B cell (primary cell): ENCODE measurements at regions not wholly inside any gene's neighbourhood (a gene's known extent, or its start where the extent isn't known, plus 50 kb on each side); places are given as distances from the start of the nearest gene placed in this dataset.

Experiments
- ATAC-seq: fragments of 200-7000 bp; cut with Tn5 transposase; one replicate; pipeline ENCODE4 v1.10.0; 2021; ENCODE audit warnings: low read depth, mild to moderate bottlenecking, moderate number of reproducible peaks, moderate library complexity
- CTCF ChIA-PET: fragments of 350-600 bp; sonication (Branson Sonifier 250); formaldehyde crosslinking; loops from one replicate; lab custom pipeline; 2021; ENCODE audit warnings: antibody characterized with exemption, inconsistent platforms; lab: Charles Lee
- POLR2A ChIA-PET: fragments of 350-600 bp; sonication (Branson Sonifier 250); formaldehyde crosslinking; loops from one replicate; lab custom pipeline; 2021; ENCODE audit warnings: antibody characterized with exemption; lab: Charles Lee
- DNase-seq: peaks from one replicate; pipeline ENCODE4 v3.0.0; 2013
- H2AFZ ChIP-seq: 2 replicates; pipeline ENCODE4 v1.6.1; 2012; ENCODE audit warnings: mild to moderate bottlenecking, low read depth, low read length; ENCODE audit not compliant: insufficient read depth, poor library complexity, severe bottlenecking
- H3K27ac ChIP-seq, 2 donors: 1 replicate in 1 of 2; 2 replicates in 1 of 2; pipeline ENCODE4 v1.5.1; 2012 to 2013; ENCODE audit warnings: low read length in 2 of 2, mild to moderate bottlenecking in 2 of 2, moderate library complexity in 1 of 2
- H3K27me3 ChIP-seq, 4 experiments: fragments of 200-600 bp in 1 of 4; sonication (generic) in 1 of 4; replicated peaks in 1 of 4; 1 replicate in 2 of 4; 2 replicates in 2 of 4; pipeline versions ENCODE4 v1.6.1 to v1.7.0; 2013 to 2016; ENCODE audit warnings: low read length in 3 of 4, mild to moderate bottlenecking in 2 of 4, mixed read lengths in 1 of 4, moderate library complexity in 1 of 4; ENCODE audit not compliant: insufficient read depth in 4 of 4, control insufficient read depth in 3 of 4; ENCODE audit errors: control extremely low read depth in 1 of 4
- H3K36me3 ChIP-seq, 2 experiments: replicated peaks in 1 of 2; 1 replicate in 1 of 2; 2 replicates in 1 of 2; pipeline versions ENCODE4 v1.6.1 to v1.7.1; 2013; ENCODE audit warnings: low read length in 1 of 2; ENCODE audit not compliant: insufficient read depth in 2 of 2, control insufficient read depth in 1 of 2; ENCODE audit errors: control extremely low read depth in 1 of 2, extremely low read depth in 1 of 2
- H3K4me1 ChIP-seq, 2 donors: fragments of 200-600 bp in 1 of 2; sonication (generic) in 1 of 2; 1 replicate in 1 of 2; 2 replicates in 1 of 2; pipeline versions ENCODE4 v1.5.1 to v1.6.1; 2013 to 2017; ENCODE audit warnings: low read length in 2 of 2; ENCODE audit not compliant: control insufficient read depth in 2 of 2, insufficient read depth in 2 of 2
- H3K4me2 ChIP-seq: replicated peaks from 2 replicates; pipeline ENCODE3; 2012; ENCODE audit warnings: mild to moderate bottlenecking, low read depth, low read length; ENCODE audit not compliant: poor library complexity, severe bottlenecking
- H3K4me3 ChIP-seq, 5 experiments: fragments of 200-600 bp in 1 of 5; sonication (generic) in 1 of 5; 1 replicate in 3 of 5; 2 replicates in 2 of 5; pipeline versions ENCODE4 v1.5.1 to v1.7.0; 2011 to 2016; ENCODE audit warnings: low read length in 4 of 5, mild to moderate bottlenecking in 4 of 5, low read depth in 2 of 5, control low read depth in 1 of 5, moderate library complexity in 1 of 5; ENCODE audit not compliant: insufficient read depth in 1 of 5; ENCODE audit errors: control extremely low read depth in 1 of 5, extremely low read depth in 1 of 5
- H3K79me2 ChIP-seq: fragments of 200-600 bp; sonication (generic); one replicate; pipeline ENCODE4 v1.6.0; 2016; ENCODE audit warnings: low read length; ENCODE audit not compliant: control insufficient read depth, insufficient read depth
- H3K9ac ChIP-seq: fragments of 200-600 bp; sonication (generic); 2 replicates; pipeline ENCODE4 v1.6.1; 2017; ENCODE audit warnings: mild to moderate bottlenecking, low read length, moderate library complexity
- H3K9me3 ChIP-seq, 3 donors: one replicate each; pipeline versions ENCODE4 v1.6.1 to v1.7.1; 2013; ENCODE audit warnings: low read length in 2 of 3; ENCODE audit not compliant: control insufficient read depth in 2 of 3, insufficient read depth in 1 of 3; ENCODE audit errors: control extremely low read depth in 1 of 3
- H4K20me1 ChIP-seq: 2 replicates; pipeline ENCODE4 v1.6.0; 2012; ENCODE audit warnings: mild to moderate bottlenecking, low read length; ENCODE audit not compliant: insufficient read depth, control insufficient read depth, poor library complexity, severe bottlenecking
- H3K27ac Mint-ChIP-seq: one replicate; pipeline ENCODE4 v1.8.0; 2021; ENCODE audit warnings: mixed read lengths
- H3K27me3 Mint-ChIP-seq: one replicate; pipeline ENCODE4 v1.8.0; 2021; ENCODE audit warnings: mixed read lengths
- H3K4me1 Mint-ChIP-seq: one replicate; pipeline ENCODE4 v1.8.0; 2021; ENCODE audit warnings: mixed read lengths
- H3K4me3 Mint-ChIP-seq: one replicate; pipeline ENCODE4 v1.8.0; 2021; ENCODE audit warnings: mixed read lengths
- H3K9me3 Mint-ChIP-seq: one replicate; pipeline ENCODE4 v1.8.0; 2022; ENCODE audit warnings: mixed read lengths; ENCODE audit not compliant: insufficient read depth
- EZH2 ChIP-seq: IDR thresholded peaks from 2 replicates; pipeline ENCODE4 v1.6.1; 2012; ENCODE audit warnings: borderline replicate concordance, low read depth, mild to moderate bottlenecking, moderate library complexity, low read length; ENCODE audit not compliant: insufficient read depth, poor library complexity, severe bottlenecking
- WGBS: methylation state at CpG from one replicate; pipeline ENCODE4 v1.1.5; 2013; ENCODE audit warnings: missing lambda C conversion rate; ENCODE audit not compliant: insufficient coverage; 5-methylcytosine and 5-hydroxymethylcytosine counted together
- intact Hi-C: fragments of 100-400 bp; cut with micrococcal nuclease; formaldehyde crosslinking; loops from one replicate; pipeline ENCODE4 v1.10.0; 2022
- TF ChIP-seq, protein P1 (sequence below): fragments of 200-600 bp; IDR thresholded peaks from one replicate; pipeline ENCODE4 v1.8.0; 2022; ENCODE audit warnings: antibody characterized with exemption, mild to moderate bottlenecking

DNA sequence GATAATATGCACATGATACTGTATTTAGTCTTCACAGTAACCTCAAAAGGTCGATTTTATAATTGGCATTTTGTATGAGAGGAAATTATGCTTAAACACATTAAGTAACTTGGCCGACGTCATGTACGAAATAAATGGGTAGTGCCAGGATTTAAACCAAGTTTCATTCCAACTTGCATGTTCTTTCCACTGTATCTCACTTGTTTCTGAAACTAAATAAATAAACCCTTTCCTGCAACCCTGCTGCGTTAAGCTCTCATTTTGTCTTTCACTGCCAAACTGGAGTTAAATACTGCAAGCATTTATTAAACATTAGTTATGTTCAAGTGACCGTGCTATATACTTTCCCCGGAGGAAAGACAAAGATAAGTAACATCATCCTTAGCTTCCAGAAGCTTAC lies 293.9 kb upstream of the PRKD1 start:
- H3K27ac Mint-ChIP-seq = no peak overlapping the region
- WGBS = 100% methylated on average over 1 of the region's 7 CpGs
- Histone ChIP-seq H3K27ac (no peak overlapping the region), H2AFZ (no peak overlapping the region), H3K27me3 (no peaks in the 10 kb centered on the region), H3K9me3 (no peaks in the 10 kb centered on the region), H3K4me1 (no peaks in the 10 kb centered on the region), H3K36me3 (no peaks in the 10 kb centered on the region), H3K4me2 (no peak overlapping the region), H3K79me2 (no peaks in the 10 kb centered on the region), H4K20me1 (no peaks in the 10 kb centered on the region), H3K9ac (no peak overlapping the region), H3K4me3 (no peak overlapping the region)
- H3K9me3 Mint-ChIP-seq = no peaks in the 10 kb centered on the region
- DNase-seq (no peak), ATAC-seq (no peak)
- H3K4me1 Mint-ChIP-seq = no peaks in the 10 kb centered on the region
- intact Hi-C loops = no loop called here
- ChIA-PET POLR2A (no interaction called here), CTCF (no interaction called here)
- TF ChIP-seq, protein P1, sequence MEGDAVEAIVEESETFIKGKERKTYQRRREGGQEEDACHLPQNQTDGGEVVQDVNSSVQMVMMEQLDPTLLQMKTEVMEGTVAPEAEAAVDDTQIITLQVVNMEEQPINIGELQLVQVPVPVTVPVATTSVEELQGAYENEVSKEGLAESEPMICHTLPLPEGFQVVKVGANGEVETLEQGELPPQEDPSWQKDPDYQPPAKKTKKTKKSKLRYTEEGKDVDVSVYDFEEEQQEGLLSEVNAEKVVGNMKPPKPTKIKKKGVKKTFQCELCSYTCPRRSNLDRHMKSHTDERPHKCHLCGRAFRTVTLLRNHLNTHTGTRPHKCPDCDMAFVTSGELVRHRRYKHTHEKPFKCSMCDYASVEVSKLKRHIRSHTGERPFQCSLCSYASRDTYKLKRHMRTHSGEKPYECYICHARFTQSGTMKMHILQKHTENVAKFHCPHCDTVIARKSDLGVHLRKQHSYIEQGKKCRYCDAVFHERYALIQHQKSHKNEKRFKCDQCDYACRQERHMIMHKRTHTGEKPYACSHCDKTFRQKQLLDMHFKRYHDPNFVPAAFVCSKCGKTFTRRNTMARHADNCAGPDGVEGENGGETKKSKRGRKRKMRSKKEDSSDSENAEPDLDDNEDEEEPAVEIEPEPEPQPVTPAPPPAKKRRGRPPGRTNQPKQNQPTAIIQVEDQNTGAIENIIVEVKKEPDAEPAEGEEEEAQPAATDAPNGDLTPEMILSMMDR = no peak
- no peak for TF ChIP-seq EZH2
- no peak overlapping the region for H3K4me3 Mint-ChIP-seq
- H3K27me3 Mint-ChIP-seq = no peaks in the 10 kb centered on the region

DNA sequence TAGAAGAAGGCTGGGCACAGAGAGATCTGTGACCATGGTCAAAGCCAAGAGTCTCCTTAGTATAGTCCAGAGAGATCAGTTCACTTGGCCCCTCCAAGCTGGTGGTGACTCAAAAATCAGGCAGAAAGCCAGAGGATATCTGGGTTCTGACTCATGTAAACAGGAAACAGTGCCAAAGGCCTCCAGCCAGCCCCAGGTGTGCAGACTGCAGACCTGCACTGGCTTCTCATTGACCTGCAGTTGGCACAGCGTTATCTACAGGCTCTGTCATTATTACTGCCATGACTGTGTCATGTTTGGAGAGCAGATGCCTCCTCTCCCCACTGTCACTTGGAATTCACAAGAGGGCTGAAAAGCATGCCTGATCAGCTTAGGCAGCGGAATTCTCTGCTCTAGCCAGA lies 295.7 kb upstream of the PRKD1 start:
- POLR2A ChIA-PET = no interaction called here
- 85% methylated on average over 2 of the region's 2 CpGs for WGBS
- no peaks in the 10 kb centered on the region for H3K9me3 ChIP-seq
- H3K4me1 ChIP-seq = no peaks in the 10 kb centered on the region
- intact Hi-C loops = no loop called here
- no peak overlapping the region for H3K4me3 ChIP-seq
- no peaks in the 10 kb centered on the region for H3K36me3 ChIP-seq
- Mint-ChIP-seq H3K27ac (no peak overlapping the region), H3K27me3 (no peaks in the 10 kb centered on the region), H3K4me3 (no peak overlapping the region), H3K9me3 (no peaks in the 10 kb centered on the region), H3K4me1 (no peaks in the 10 kb centered on the region)
- H2AFZ ChIP-seq = no peak overlapping the region
- CTCF ChIA-PET = interaction anchor here (1.0 to 1.3 kb wide), 2 partner anchors 9 to 47 kb away, joined by 3 to 4 read pairs; no protein-coding TSS in a partner anchor
- TF ChIP-seq, protein P1 = no peak
- TF ChIP-seq EZH2 = no peak
- no peak overlapping the region for H3K4me2 ChIP-seq
- no peak overlapping the region for H3K27ac ChIP-seq
- no peaks in the 10 kb centered on the region for H4K20me1 ChIP-seq
- no peaks in the 10 kb centered on the region for H3K79me2 ChIP-seq
- no peak overlapping the region for H3K9ac ChIP-seq
- H3K27me3 ChIP-seq = no peaks in the 10 kb centered on the region
- DNase-seq = no peak
- ATAC-seq = no peak
